NT2/D1 (cell line): ENCODE measurements at regions not wholly inside any gene's neighbourhood (a gene's known extent, or its start where the extent isn't known, plus 50 kb on each side); places are given as distances from the start of the nearest gene placed in this dataset.

ENCODE experiments used
- SUZ12 ChIP-seq: IDR thresholded peaks from 2 replicates; pipeline ENCODE4 v1.6.1; 2011; ENCODE audit not compliant: insufficient read length, insufficient read depth; ENCODE audit errors: extremely low read depth
- YY1 ChIP-seq: IDR thresholded peaks from 2 replicates; pipeline ENCODE4 v1.6.1; 2011; ENCODE audit not compliant: insufficient read length, insufficient read depth
- ZNF274 ChIP-seq: IDR thresholded peaks from 2 replicates; pipeline ENCODE4 v1.6.1; 2011; ENCODE audit warnings: mild to moderate bottlenecking, low read depth, low read length

DNA sequence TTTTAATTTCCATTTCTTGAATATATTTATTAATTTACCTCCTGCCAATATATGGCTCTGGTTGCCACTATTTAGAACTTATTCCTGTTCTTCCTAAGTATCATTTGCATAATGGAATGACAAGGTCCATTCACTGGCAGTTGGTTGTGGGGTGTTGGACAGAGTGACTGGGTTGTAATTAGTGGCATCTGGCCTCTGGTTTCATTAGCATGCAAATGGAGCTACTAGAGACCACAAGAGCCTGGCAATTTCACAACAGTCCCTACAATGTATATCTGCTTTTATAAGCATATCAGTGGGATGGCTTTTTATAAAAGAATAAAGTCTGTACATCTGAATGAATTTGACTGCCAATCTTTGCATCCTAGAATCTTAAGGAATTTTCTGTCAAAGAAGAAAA is 1030.9 kb upstream of the CDH8 start:
- TF ChIP-seq YY1 (no peak), SUZ12 (no peak), ZNF274 (no peak)
